Renal cortex interstitium (tissue), 11 donors: ENCODE measurements at regions not wholly inside any gene's neighbourhood (a gene's known extent, or its start where the extent isn't known, plus 50 kb on each side); places are given as distances from the start of the nearest gene placed in this dataset.
"Not testable (repeated sequence)": the region's sequence is repeated elsewhere in the genome, so short reads cannot be mapped to it uniquely, and the experiment has no call there.

ENCODE experiments used
- DNase-seq, 11 donors: peaks; one replicate each; pipeline ENCODE4 v3.0.0-alpha.2; 2013; ENCODE audit warnings: low read depth in 9 of 11, low spot score in 4 of 11; ENCODE audit errors: extremely low read depth in 1 of 11

- DNase-seq, result not testable (repeated sequence)
Measured at GRCh38 chr5:1710091-1710490, 89.5 kb downstream of the MRPL36 start.

GRCh38 chr5:1709171-1709803 is 90.3 kb downstream of the MRPL36 start:
- peak in 7 of 11 donors; percentile 25 to 63 (median 39) for DNase-seq

GRCh38 chr5:1708592-1709141 is 91.0 kb downstream of the MRPL36 start:
- no peak for DNase-seq

- no peak for DNase-seq
Measured at GRCh38 chr5:1707467-1707866, 92.2 kb downstream of the MRPL36 start.

GRCh38 chr5:1706428-1706827 is 93.2 kb downstream of the MRPL36 start:
- no peak for DNase-seq

- DNase-seq, result no peak
Measured at GRCh38 chr5:1706021-1706420, 93.6 kb downstream of the MRPL36 start.

- DNase-seq, result no peak
Measured at GRCh38 chr5:1704676-1705075, 95.0 kb downstream of the MRPL36 start.

GRCh38 chr5:1704266-1704665 is 95.4 kb downstream of the MRPL36 start:
- no peak for DNase-seq

- no peak for DNase-seq
Measured at GRCh38 chr5:1703352-1704050, 96.1 kb downstream of the MRPL36 start.

GRCh38 chr5:1702318-1702717 is 97.3 kb downstream of the MRPL36 start:
- no peak for DNase-seq

- no peak for DNase-seq
Measured at GRCh38 chr5:1701884-1702283, 97.8 kb downstream of the MRPL36 start.

GRCh38 chr5:1701216-1701864 is 98.3 kb downstream of the MRPL36 start:
- no peak for DNase-seq

GRCh38 chr5:1699394-1699793 is 100.2 kb downstream of the MRPL36 start:
- no peak for DNase-seq

GRCh38 chr5:1698589-1699316 is 100.9 kb downstream of the MRPL36 start:
- no peak for DNase-seq

- no peak for DNase-seq
Measured at GRCh38 chr5:1692381-1692780, 107.3 kb downstream of the MRPL36 start.

GRCh38 chr5:1687301-1687970 is 112.2 kb downstream of the MRPL36 start:
- DNase-seq, result no peak

- no peak for DNase-seq
Measured at GRCh38 chr5:1686016-1686802, 113.4 kb downstream of the MRPL36 start.

- no peak for DNase-seq
Measured at GRCh38 chr5:1685066-1685465, 114.6 kb downstream of the MRPL36 start.
